H54 (cell line): ENCODE measurements at regions not wholly inside any gene's neighbourhood (a gene's known extent, or its start where the extent isn't known, plus 50 kb on each side); places are given as distances from the start of the nearest gene placed in this dataset.
"Not testable (repeated sequence)": the region's sequence is repeated elsewhere in the genome, so short reads cannot be mapped to it uniquely, and the experiment has no call there.

Experiments
- DNase-seq: peaks from one replicate; pipeline ENCODE4 v3.0.0; 2011; ENCODE audit warnings: low spot score, mixed read lengths; ENCODE audit not compliant: insufficient read length
- FAIRE-seq: peaks from 3 replicates; lab custom pipeline; 2011; peaks lifted over from hg19 to GRCh38; lab: Jason Lieb, UNC
- POLR2A ChIP-seq: IDR thresholded peaks from 2 replicates; pipeline ENCODE4 v1.6.1; 2011; ENCODE audit warnings: low read depth, mild to moderate bottlenecking, low read length

DNA sequence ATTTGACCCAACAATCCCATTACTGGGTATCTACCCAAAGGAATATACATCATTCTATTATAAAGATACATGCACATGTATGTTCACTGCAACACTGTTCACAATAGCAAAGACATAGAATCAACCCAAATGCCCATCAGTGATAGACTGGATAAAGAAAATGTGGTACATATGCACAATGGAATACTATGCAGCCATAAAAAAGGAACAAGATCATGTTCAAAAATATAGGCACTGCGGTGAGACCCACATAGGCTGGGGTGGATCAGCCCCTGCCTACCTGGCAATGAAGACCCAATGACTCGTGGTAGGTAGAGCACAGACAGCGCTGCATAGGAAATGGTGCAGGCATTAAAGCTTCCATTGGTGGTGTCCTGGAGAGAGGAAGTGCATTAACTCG lies 88.6 kb upstream of the NFIL3 start:
- DNase-seq, result not testable (repeated sequence)

GRCh38 chr9:91503673-91504081 lies 80.0 kb upstream of the NFIL3 start:
- no peak for TF ChIP-seq POLR2A
- DNase-seq, result no peak
- no peak for FAIRE-seq

More for the DNA sequence above, 88.6 kb upstream of the NFIL3 start:
- FAIRE-seq, result not testable (repeated sequence)

GRCh38 chr9:91502913-91503672 lies 79.5 kb upstream of the NFIL3 start:
- no peak for FAIRE-seq
- TF ChIP-seq POLR2A, result no peak
- no peak for DNase-seq

DNA sequence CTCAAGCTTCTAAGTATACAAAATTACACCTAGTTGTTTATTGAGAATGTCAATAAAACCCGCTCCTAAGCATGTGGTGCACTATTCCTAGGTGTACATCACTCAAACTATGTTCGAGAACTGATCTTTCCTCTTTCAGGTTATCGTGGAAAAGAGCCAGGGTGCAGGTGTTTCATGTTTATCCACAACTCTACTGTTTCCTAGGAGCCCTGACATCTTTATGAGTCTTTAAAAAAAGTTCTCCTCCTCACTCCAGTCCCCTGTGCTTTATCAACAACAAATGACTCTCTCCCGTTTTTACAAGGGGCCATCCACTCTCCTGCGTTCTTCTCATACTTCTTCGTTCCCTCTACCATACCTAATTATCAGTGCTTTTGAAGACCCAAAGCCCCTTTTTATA lies 78.8 kb upstream of the NFIL3 start:
- DNase-seq, result no peak
- no peak for TF ChIP-seq POLR2A
- no peak for FAIRE-seq

GRCh38 chr9:91500509-91501014 lies 76.9 kb upstream of the NFIL3 start:
- no peak for TF ChIP-seq POLR2A
- FAIRE-seq (peak; percentile 99), DNase-seq (peak; percentile 78)

DNA sequence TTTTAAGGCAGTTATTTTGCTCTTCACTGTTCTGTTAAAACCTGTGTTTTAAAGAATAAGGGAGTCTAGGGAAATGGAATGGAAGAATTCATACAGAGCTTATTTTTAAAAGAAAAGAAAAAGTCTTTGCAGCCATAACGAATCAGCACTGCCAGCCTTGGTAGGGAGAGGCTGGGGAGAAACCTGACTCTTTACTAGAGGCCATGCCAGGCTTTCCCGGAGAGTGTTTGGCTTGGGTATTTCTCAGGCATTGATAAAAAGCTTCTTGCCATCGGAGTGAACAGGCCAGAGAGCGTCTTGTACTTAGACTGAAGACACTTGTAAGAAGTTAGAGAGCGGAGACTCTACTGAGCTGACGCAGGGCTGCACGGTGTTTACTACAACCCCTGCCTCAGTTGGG lies 72.7 kb upstream of the NFIL3 start:
- no peak for TF ChIP-seq POLR2A
- no peak for DNase-seq
- no peak for FAIRE-seq

- DNase-seq (peak; percentile 42), FAIRE-seq (peak; percentile 88)
- no peak for TF ChIP-seq POLR2A
These were observed 71.8 kb upstream of the NFIL3 start for GRCh38 chr9:91495450-91495849.

GRCh38 chr9:91494751-91495150 lies 71.1 kb upstream of the NFIL3 start:
- FAIRE-seq (no peak), DNase-seq (no peak)
- no peak for TF ChIP-seq POLR2A

DNA sequence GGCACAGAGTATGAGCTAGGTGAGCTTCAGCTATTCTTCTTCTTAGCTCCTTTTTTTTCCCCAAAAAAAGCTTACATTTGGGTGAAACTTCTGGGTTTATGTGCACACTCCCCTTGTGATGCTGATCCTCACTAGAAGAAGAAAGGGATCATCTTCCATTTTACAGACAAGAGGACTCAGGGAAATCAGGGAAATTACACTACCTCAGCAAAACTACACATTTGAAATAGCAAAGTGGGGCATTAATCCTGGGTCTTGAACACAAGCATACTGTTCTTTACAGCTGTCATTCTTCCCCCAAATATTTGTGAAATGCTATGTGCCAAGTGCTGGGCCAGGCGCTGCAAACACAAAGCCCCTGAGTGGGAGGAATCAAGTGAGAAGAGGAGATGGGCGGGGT lies 68.6 kb upstream of the NFIL3 start:
- no peak for TF ChIP-seq POLR2A
- FAIRE-seq, result no peak
- DNase-seq, result no peak

GRCh38 chr9:91491624-91492023 lies 68.0 kb upstream of the NFIL3 start:
- no peak for FAIRE-seq
- TF ChIP-seq POLR2A, result no peak
- no peak for DNase-seq

- FAIRE-seq, result no peak
- no peak for TF ChIP-seq POLR2A
- no peak for DNase-seq
These were observed 65.8 kb upstream of the NFIL3 start for GRCh38 chr9:91489361-91489899.

- FAIRE-seq, result no peak
- DNase-seq, result no peak
- TF ChIP-seq POLR2A, result no peak
These were observed 64.7 kb upstream of the NFIL3 start for GRCh38 chr9:91488341-91488740.

DNA sequence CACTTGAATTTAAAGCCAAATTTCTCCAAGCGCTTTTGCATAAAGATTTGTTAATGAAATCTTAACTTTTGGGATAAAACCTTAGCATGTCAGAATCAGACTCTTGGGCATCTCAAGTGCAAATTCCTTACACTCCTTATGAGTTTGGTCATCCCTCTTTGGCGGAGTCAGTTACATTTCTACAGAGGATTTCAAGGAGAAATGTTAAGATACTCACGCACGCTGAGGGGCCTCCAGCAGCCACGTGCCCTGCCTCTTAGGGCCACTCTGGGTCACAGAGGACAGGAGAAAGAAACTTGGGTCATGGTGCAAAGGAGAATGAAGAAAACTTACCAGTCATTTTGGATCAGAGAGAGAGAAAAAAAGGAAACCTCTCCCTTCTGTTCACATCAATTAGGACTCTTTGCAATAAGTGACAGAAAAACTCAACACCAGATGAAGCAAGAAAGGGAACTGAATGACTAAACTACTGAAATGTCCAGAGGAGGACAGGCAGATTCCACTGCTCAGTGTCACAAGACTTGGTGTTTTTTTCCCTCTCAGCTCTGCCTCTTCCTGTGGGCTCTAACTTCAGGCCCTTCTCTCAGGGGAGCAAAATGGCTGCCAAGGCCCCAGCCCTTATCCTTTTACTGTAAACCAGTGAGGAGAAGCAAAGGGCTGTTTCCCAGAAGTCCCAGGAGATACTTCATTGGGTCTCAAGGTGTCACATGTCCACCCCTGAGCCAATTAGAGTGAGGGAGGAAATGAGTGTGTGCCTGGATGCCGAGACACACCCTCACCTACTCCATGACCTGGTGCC lies 63.3 kb upstream of the NFIL3 start:
- TF ChIP-seq POLR2A, result no peak
- DNase-seq (no peak), FAIRE-seq (no peak)

GRCh38 chr9:91485006-91485405 lies 61.4 kb upstream of the NFIL3 start:
- DNase-seq, result no peak
- TF ChIP-seq POLR2A, result no peak
- FAIRE-seq, result no peak
